Neural cell (in vitro differentiated cells): ENCODE measurements at regions not wholly inside any gene's neighbourhood (a gene's known extent, or its start where the extent isn't known, plus 50 kb on each side); places are given as distances from the start of the nearest gene placed in this dataset.

Experiments used
- EZH2 ChIP-seq: fragments of 200-600, 300-800 bp; shearing (Covaris generic), sonication (generic); IDR thresholded peaks from 2 replicates; pipeline ENCODE4 v1.6.1; 2014; ENCODE audit warnings: antibody characterized with exemption, low read length, borderline replicate concordance, mild to moderate bottlenecking; ENCODE audit not compliant: insufficient read depth, poor library complexity, severe bottlenecking
- POLR2AphosphoS5 ChIP-seq: IDR thresholded peaks from 2 replicates; pipeline ENCODE4 v1.6.1; 2012
- SMC3 ChIP-seq: fragments of 450-650 bp; conservative IDR thresholded peaks from 2 replicates; pipeline ENCODE4 v1.6.1; 2014; ENCODE audit warnings: antibody characterized with exemption, mild to moderate bottlenecking, moderate library complexity; ENCODE audit not compliant: poor library complexity
- TF ChIP-seq, protein P1 (sequence below): fragments of 450-650 bp; IDR thresholded peaks from 2 replicates; pipeline ENCODE4 v1.5.1; 2014; ENCODE audit warnings: antibody characterized with exemption, mild to moderate bottlenecking, moderate library complexity; ENCODE audit not compliant: poor library complexity, severe bottlenecking
- TF ChIP-seq, protein P2 (sequence below): IDR thresholded peaks from 2 replicates; pipeline ENCODE4 v1.6.1; 2012; ENCODE audit warnings: borderline replicate concordance

DNA sequence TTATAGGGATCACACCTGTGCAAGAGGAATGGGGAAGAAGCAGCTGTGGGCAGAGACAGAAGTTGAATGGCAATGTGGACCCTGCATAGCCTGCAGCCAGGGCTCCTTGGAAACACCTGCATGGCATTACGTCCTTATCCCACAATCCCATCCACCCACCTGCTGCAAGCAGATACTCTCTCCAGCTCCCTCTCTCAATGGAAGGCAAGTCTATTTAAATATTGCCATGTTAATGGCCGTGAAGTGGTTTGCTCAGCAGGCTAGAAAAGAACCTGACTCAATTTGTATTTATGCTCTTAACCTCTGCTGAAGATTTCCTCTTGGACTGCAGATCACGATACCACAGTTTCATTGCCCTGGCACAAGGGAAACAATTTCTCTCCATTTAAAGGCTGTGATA, 417.0 kb downstream of the TYW1 start:
- TF ChIP-seq, protein P1, sequence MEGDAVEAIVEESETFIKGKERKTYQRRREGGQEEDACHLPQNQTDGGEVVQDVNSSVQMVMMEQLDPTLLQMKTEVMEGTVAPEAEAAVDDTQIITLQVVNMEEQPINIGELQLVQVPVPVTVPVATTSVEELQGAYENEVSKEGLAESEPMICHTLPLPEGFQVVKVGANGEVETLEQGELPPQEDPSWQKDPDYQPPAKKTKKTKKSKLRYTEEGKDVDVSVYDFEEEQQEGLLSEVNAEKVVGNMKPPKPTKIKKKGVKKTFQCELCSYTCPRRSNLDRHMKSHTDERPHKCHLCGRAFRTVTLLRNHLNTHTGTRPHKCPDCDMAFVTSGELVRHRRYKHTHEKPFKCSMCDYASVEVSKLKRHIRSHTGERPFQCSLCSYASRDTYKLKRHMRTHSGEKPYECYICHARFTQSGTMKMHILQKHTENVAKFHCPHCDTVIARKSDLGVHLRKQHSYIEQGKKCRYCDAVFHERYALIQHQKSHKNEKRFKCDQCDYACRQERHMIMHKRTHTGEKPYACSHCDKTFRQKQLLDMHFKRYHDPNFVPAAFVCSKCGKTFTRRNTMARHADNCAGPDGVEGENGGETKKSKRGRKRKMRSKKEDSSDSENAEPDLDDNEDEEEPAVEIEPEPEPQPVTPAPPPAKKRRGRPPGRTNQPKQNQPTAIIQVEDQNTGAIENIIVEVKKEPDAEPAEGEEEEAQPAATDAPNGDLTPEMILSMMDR = no peak
- no peak for TF ChIP-seq POLR2AphosphoS5
- TF ChIP-seq, protein P2, sequence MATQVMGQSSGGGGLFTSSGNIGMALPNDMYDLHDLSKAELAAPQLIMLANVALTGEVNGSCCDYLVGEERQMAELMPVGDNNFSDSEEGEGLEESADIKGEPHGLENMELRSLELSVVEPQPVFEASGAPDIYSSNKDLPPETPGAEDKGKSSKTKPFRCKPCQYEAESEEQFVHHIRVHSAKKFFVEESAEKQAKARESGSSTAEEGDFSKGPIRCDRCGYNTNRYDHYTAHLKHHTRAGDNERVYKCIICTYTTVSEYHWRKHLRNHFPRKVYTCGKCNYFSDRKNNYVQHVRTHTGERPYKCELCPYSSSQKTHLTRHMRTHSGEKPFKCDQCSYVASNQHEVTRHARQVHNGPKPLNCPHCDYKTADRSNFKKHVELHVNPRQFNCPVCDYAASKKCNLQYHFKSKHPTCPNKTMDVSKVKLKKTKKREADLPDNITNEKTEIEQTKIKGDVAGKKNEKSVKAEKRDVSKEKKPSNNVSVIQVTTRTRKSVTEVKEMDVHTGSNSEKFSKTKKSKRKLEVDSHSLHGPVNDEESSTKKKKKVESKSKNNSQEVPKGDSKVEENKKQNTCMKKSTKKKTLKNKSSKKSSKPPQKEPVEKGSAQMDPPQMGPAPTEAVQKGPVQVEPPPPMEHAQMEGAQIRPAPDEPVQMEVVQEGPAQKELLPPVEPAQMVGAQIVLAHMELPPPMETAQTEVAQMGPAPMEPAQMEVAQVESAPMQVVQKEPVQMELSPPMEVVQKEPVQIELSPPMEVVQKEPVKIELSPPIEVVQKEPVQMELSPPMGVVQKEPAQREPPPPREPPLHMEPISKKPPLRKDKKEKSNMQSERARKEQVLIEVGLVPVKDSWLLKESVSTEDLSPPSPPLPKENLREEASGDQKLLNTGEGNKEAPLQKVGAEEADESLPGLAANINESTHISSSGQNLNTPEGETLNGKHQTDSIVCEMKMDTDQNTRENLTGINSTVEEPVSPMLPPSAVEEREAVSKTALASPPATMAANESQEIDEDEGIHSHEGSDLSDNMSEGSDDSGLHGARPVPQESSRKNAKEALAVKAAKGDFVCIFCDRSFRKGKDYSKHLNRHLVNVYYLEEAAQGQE = no peak
- TF ChIP-seq SMC3 = no peak
- TF ChIP-seq EZH2 = no peak
